Mesothelial cell of epicardium (in vitro differentiated cells): ENCODE measurements at regions not wholly inside any gene's neighbourhood (a gene's known extent, or its start where the extent isn't known, plus 50 kb on each side); places are given as distances from the start of the nearest gene placed in this dataset.

Experiments used
- DNase-seq, 2 experiments: peaks; one replicate each; pipeline ENCODE4 v3.0.0; 2021; ENCODE audit warnings: low spot score in 2 of 2; ENCODE audit not compliant: unreplicated experiment in 2 of 2
- H3K27ac Mint-ChIP-seq: 2 replicates; pipeline ENCODE4 v1.8.0; 2021; ENCODE audit warnings: mixed read lengths
- H3K27me3 Mint-ChIP-seq: 2 replicates; pipeline ENCODE4 v1.8.0; 2021; ENCODE audit warnings: low read depth, mixed read lengths
- H3K36me3 Mint-ChIP-seq: 2 replicates; pipeline ENCODE4 v1.8.0; 2021; ENCODE audit warnings: mixed read lengths
- H3K4me1 Mint-ChIP-seq: 2 replicates; pipeline ENCODE4 v1.8.0; 2021; ENCODE audit warnings: mixed read lengths
- H3K4me3 Mint-ChIP-seq: 2 replicates; pipeline ENCODE4 v1.8.0; 2021; ENCODE audit warnings: mild to moderate bottlenecking, moderate library complexity, mixed read lengths
- H3K9me3 Mint-ChIP-seq: 2 replicates; pipeline ENCODE4 v1.8.0; 2021; ENCODE audit warnings: mixed read lengths
- CTCF ChIP-seq: fragments of 200-600 bp; sonication (generic); IDR thresholded peaks from one replicate; pipeline ENCODE4 v1.5.0; 2021; ENCODE audit warnings: antibody characterized with exemption; ENCODE audit not compliant: unreplicated experiment

- Mint-ChIP-seq H3K4me3 (no peak overlapping the region), H3K27ac (no peak overlapping the region), H3K36me3 (no peaks in the 10 kb centered on the region), H3K27me3 (peaks cover 5% of the 10 kb centered on the region), H3K4me1 (peaks cover 24% of the 10 kb centered on the region), H3K9me3 (no peaks in the 10 kb centered on the region)
- TF ChIP-seq CTCF: no peak
- DNase-seq: no peak
These were observed 354.8 kb downstream of the SIPA1L2 start for GRCh38 chr1:232274999-232275710.

GRCh38 chr1:232274236-232274855 is 355.6 kb downstream of the SIPA1L2 start:
- no peak for TF ChIP-seq CTCF
- no peaks in the 10 kb centered on the region for H3K36me3 Mint-ChIP-seq
- DNase-seq: no peak
- no peak overlapping the region for H3K4me3 Mint-ChIP-seq
- peaks cover 5% of the 10 kb centered on the region for H3K27me3 Mint-ChIP-seq
- H3K27ac Mint-ChIP-seq: no peak overlapping the region
- peaks cover 19% of the 10 kb centered on the region for H3K4me1 Mint-ChIP-seq
- H3K9me3 Mint-ChIP-seq: no peaks in the 10 kb centered on the region

GRCh38 chr1:232273011-232273410 is 356.9 kb downstream of the SIPA1L2 start:
- H3K4me1 Mint-ChIP-seq: peaks cover 19% of the 10 kb centered on the region
- no peak for DNase-seq
- no peaks in the 10 kb centered on the region for H3K36me3 Mint-ChIP-seq
- H3K4me3 Mint-ChIP-seq: no peak overlapping the region
- no peak overlapping the region for H3K27ac Mint-ChIP-seq
- no peaks in the 10 kb centered on the region for H3K9me3 Mint-ChIP-seq
- TF ChIP-seq CTCF: no peak
- H3K27me3 Mint-ChIP-seq: peaks cover 5% of the 10 kb centered on the region

DNA sequence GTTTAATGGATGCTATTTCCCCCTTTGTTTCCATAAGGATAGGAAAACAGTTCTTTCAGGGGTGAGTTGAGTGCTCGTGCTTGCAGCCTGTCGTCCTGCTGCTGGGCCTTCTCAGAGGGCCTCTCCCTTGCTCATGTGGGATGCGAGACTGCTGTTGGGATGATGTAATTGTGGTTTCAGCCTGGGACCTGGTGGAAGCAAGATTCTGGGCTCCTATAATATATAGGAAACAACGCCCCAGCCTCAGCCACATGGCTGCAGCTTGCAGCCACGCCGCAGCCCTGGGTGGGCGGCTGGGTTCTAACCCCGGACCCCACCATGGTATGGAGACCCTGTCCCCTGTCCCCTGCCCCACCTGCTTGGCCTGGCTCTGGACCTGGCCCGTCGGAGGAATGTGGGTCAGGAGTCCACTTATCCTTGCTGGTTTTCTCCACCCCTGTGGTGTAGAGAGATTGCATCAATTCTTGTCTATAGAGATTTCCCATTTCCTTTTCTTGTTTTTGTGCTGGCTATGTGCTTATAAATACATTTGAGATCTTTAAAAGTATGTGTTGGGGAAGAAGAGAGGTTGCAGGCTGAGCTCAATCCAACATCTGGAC is 357.8 kb downstream of the SIPA1L2 start:
- Mint-ChIP-seq H3K27ac (peak overlapping the region; percentile 10), H3K36me3 (no peaks in the 10 kb centered on the region), H3K9me3 (no peaks in the 10 kb centered on the region), H3K27me3 (peaks cover 5% of the 10 kb centered on the region), H3K4me1 (peaks cover 19% of the 10 kb centered on the region), H3K4me3 (no peak overlapping the region)
- no peak for DNase-seq
- no peak for TF ChIP-seq CTCF

- Mint-ChIP-seq H3K27ac (no peak overlapping the region), H3K4me3 (no peak overlapping the region), H3K36me3 (no peaks in the 10 kb centered on the region), H3K27me3 (peaks cover under 1% of the 10 kb centered on the region), H3K9me3 (no peaks in the 10 kb centered on the region), H3K4me1 (peaks cover 21% of the 10 kb centered on the region)
- no peak for TF ChIP-seq CTCF
- no peak for DNase-seq
These were observed 358.6 kb downstream of the SIPA1L2 start for GRCh38 chr1:232271299-232271698.
